GM12873 (cell line): ENCODE measurements at regions not wholly inside any gene's neighbourhood (a gene's known extent, or its start where the extent isn't known, plus 50 kb on each side); places are given as distances from the start of the nearest gene placed in this dataset.

Source experiments
- TF ChIP-seq, protein P1 (sequence below): IDR thresholded peaks from 2 replicates; pipeline ENCODE4 v1.5.1; 2012; ENCODE audit warnings: low read depth, mild to moderate bottlenecking, moderate library complexity, low read length, control low read depth; ENCODE audit not compliant: insufficient read depth; ENCODE audit errors: missing control alignments

DNA sequence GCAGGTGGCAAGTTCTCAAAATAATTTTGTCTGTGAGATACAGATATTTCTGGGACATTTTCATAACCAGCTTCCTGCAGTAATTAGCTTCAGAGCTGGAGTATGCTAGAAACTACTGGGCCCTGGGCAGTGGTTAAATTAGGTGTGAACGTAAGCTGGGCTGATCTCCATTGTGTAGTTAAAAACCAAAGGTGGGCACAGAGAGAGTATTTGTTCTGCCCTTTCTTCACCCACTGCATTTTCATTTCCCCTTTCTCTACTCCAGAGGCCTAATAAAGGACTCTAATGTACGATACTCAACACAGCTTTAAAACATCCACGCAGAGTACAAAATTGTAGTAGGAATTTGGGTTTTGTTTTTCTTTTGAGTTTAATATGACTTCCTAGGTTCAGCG, 252.7 kb downstream of the SPRY1 start:
- TF ChIP-seq, protein P1, sequence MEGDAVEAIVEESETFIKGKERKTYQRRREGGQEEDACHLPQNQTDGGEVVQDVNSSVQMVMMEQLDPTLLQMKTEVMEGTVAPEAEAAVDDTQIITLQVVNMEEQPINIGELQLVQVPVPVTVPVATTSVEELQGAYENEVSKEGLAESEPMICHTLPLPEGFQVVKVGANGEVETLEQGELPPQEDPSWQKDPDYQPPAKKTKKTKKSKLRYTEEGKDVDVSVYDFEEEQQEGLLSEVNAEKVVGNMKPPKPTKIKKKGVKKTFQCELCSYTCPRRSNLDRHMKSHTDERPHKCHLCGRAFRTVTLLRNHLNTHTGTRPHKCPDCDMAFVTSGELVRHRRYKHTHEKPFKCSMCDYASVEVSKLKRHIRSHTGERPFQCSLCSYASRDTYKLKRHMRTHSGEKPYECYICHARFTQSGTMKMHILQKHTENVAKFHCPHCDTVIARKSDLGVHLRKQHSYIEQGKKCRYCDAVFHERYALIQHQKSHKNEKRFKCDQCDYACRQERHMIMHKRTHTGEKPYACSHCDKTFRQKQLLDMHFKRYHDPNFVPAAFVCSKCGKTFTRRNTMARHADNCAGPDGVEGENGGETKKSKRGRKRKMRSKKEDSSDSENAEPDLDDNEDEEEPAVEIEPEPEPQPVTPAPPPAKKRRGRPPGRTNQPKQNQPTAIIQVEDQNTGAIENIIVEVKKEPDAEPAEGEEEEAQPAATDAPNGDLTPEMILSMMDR = no peak

DNA sequence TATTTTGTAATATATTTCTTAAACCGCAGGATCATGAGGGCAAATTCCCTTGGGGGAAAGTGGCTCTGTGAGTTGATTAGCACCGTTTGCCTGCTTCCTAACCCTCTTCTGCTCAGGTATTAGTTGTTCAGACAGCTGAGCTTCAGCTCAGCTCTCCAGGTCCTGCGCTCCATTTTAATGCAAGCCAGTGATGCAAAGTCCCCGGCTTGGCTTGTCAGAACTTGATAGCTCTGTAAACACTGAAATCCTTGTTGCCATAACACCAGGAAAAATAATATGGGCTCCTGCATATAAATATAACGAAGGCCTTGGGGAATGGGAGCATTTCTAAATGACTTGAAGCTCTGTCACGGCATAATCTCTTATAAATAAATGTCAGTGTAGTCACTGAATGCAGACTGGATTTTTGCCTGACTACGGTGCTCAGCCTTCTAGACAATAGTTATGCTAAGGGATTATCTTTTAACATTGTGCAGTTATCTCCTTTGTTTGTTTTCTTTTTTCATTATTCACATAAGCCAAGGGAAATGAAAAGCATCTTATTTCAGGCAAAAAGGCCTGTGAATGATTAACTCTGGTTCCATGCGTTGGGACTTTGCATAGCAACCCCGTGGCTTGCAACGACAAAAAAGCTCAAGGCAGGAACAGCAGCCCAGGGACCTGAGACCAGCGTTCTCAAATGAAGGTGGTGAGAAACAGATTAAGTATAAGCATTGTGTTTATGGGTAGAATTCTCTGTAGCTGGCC, 253.2 kb downstream of the SPRY1 start:
- TF ChIP-seq, protein P1 = no peak

DNA sequence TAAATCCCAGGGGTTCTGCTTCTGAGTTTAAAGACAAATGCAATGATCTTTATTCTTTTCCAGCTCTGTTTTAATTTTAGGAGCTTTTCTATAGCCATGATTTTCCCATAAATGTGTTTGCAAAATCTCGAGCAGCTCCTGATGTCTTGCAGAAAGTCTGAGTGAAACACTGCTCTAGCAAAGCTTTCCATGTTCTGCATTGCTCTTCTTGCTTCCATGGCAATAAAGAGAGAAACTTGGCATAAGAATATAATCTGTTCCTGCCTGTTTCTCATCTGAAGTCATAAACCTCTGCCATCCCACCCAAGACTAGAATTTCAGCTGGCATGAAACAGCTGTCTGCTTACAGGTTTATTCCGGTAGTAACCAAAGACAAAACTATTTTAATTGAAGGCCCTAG, 254.5 kb downstream of the SPRY1 start:
- TF ChIP-seq, protein P1 = no peak

DNA sequence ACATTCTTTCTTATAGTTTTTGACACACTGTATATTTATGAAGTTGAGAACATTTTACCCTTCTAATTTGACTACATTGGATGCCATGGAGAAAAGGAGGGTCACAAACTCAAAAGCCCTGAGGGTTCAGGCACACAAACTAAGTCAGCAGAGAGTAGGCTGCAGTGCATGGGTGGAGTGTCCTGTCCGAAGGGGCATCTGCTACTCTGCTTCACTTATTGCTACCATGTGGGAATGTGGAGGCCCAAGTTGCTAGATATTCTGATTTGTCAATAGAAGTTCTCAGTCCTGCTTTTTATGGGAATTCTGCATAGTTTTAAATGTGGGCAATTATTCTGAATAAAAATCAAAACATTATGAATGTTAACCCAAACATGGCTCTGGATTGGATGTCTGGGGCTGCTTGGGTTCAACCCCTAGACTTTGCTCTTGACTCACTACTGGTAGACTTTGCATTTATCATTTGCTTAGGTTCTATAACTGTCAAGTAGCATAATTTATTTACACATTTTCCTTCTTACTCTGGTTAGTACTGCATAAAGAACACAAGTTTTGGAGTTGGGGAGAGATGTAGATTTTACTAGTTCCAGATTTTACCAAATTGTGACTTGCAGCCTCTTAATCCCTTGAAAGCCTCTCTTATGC, 255.1 kb downstream of the SPRY1 start:
- TF ChIP-seq, protein P1 = no peak

DNA sequence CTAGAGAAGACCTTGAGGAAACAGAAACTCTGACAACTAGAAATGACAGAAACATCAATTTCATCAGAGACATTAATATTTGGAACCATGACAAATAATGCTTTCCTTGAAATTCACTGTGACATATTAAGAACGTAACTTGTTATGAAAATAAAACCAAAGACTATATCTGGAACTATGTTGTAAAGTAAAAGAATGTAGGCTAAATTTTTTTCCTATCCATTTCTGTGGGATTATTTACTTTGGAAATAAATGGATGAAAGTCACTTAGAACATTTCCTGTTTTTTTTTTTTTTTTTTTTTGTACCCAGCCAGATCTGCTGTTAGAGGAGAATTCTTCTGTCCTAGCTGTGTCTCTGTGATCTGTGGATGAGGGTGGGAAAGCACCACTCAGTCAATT, 255.9 kb downstream of the SPRY1 start:
- TF ChIP-seq, protein P1 = no peak

DNA sequence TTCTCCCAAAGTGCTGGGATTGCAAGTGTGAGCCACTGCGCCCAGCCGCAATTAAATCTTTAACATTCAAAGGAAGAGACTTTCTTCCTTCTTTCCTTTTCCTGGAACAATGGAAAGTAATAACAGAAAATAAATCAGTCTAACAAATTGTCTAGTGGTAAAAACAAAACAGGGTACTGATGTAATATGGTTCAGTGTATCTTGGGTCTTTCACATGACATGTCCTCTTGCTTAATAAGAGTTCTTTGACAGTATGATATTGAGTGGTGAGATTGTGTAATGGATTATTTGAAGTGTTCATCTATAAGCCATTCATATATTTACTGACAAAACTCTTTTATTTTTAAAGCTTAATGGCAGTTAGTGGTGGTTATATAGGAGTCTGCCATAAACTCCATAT, 256.6 kb downstream of the SPRY1 start:
- TF ChIP-seq, protein P1 = no peak

DNA sequence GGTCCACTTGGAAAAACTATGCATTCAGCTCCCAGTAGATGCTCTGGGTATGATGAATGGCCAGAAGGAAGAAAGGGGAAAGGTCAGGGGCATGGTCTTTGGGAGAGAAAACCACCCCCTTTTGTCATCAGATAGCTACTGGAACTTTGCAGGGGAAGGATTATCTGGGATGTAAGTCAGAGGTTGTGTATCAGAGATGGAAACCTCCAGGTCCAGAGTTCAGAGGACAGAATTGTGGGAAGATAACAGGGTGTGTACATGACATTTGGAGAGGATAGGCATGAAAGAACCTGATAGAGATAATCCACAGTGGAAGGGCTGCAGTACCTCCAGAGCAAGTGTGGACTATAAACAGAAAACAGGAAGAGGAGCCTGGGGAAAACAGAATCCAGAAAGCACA, 262.7 kb downstream of the SPRY1 start:
- TF ChIP-seq, protein P1 = no peak
